GM12878 (cell line): ENCODE measurements at regions not wholly inside any gene's neighbourhood (a gene's known extent, or its start where the extent isn't known, plus 50 kb on each side); places are given as distances from the start of the nearest gene placed in this dataset.

ENCODE experiments used
- ATAC-seq: fragments of 200-7000 bp; cut with Tn5 transposase; 3 replicates; pipeline ENCODE4 v1.9.1; 2020; ENCODE audit warnings: mild to moderate bottlenecking, moderate library complexity
- BruUV-seq: library from RNA; stranded (reverse); fragments of 400-500 nt; replicated peaks from 2 replicates; lab custom pipeline; 2021; lab: Mats Ljungman, UMichigan
- CTCF ChIA-PET: fragments of 300-600 bp; sonication (Branson Sonifier 250); formaldehyde crosslinking; extraction: SDS; loops from one replicate; lab custom pipeline; 2021; ENCODE audit warnings: inconsistent platforms; lab: Yijun Ruan, JAX
- POLR2A ChIA-PET: fragments of 350-600 bp; formaldehyde crosslinking; extraction: SDS; loops from one replicate; lab custom pipeline; 2021; ENCODE audit warnings: inconsistent platforms; lab: Charles Lee
- RAD21 ChIA-PET: fragments of 300-600 bp; sonication (Branson Sonifier 250); formaldehyde crosslinking; loops from one replicate; lab custom pipeline; 2023; ENCODE audit warnings: antibody characterized with exemption; ENCODE audit not compliant: unreplicated experiment; lab: Charles Lee
- SMC1A ChIA-PET: fragments of 300-600 bp; sonication (Branson Sonifier 250); formaldehyde crosslinking; loops from one replicate; lab custom pipeline; 2023; ENCODE audit not compliant: unreplicated experiment, uncharacterized antibody; lab: Charles Lee
- DNase-seq: peaks from one replicate; pipeline ENCODE4 v3.0.0-alpha.2; 2011; ENCODE audit warnings: low read depth, low spot score
- FAIRE-seq: peaks from 3 replicates; lab custom pipeline; 2011; peaks lifted over from hg19 to GRCh38; lab: Jason Lieb, UNC
- H2AFZ ChIP-seq: 2 replicates; pipeline ENCODE4 v1.6.0; 2011; ENCODE audit warnings: low read depth, low read length, control low read depth; ENCODE audit not compliant: control insufficient read depth
- H3K27ac ChIP-seq: 2 replicates; pipeline ENCODE4 v1.5.1; 2011; ENCODE audit warnings: control low read depth; ENCODE audit not compliant: control insufficient read depth, insufficient read depth
- H3K27me3 ChIP-seq, 2 experiments: replicated peaks in 1 of 2; 2 replicates each; pipeline versions ENCODE4 v1.6.0 to v1.6.1; 2011; ENCODE audit warnings: low read length in 1 of 2; ENCODE audit not compliant: control insufficient read depth in 2 of 2, insufficient read depth in 2 of 2
- H3K36me3 ChIP-seq, 2 experiments: 2 replicates each; pipeline ENCODE4 v1.5.1; 2011; ENCODE audit warnings: low read length in 1 of 2; ENCODE audit not compliant: control insufficient read depth in 2 of 2, insufficient read depth in 2 of 2
- H3K4me1 ChIP-seq: 2 replicates; pipeline ENCODE4 v1.6.1; 2011; ENCODE audit warnings: mild to moderate bottlenecking, low read length, moderate library complexity, mixed read lengths; ENCODE audit not compliant: control insufficient read depth, insufficient read depth
- H3K4me2 ChIP-seq: 2 replicates; pipeline ENCODE4 v1.6.0; 2011; ENCODE audit warnings: control low read depth; ENCODE audit not compliant: control insufficient read depth, insufficient read depth
- H3K4me3 ChIP-seq: fragments of 200-600 bp; sonication (generic); 2 replicates; pipeline ENCODE4 v1.5.1; 2016
- H3K79me2 ChIP-seq: 2 replicates; pipeline ENCODE4 v1.6.0; 2011; ENCODE audit warnings: low read length; ENCODE audit not compliant: control insufficient read depth, insufficient read depth
- H3K9ac ChIP-seq: 2 replicates; pipeline ENCODE4 v1.8.0; 2011; ENCODE audit warnings: low read length, control low read depth, mixed read lengths; ENCODE audit not compliant: control insufficient read depth, insufficient read depth
- H3K9me3 ChIP-seq: replicated peaks from 3 replicates; pipeline ENCODE4 v1.5.1; 2011; ENCODE audit warnings: mild to moderate bottlenecking, low read length; ENCODE audit not compliant: control insufficient read depth, insufficient read depth
- H4K20me1 ChIP-seq: 2 replicates; pipeline ENCODE4 v1.6.0; 2011; ENCODE audit not compliant: control insufficient read depth, insufficient read depth
- BCL11A ChIP-seq: IDR thresholded peaks from 2 replicates; pipeline ENCODE4 v1.6.1; 2011; ENCODE audit warnings: low read depth, low read length
- CBX3 ChIP-seq: fragments of 200-600 bp; sonication (generic); IDR thresholded peaks from 2 replicates; pipeline ENCODE4 v1.6.1; 2016; ENCODE audit warnings: low read depth, borderline replicate concordance
- CREM ChIP-seq: IDR thresholded peaks from 2 replicates; pipeline ENCODE4 v1.6.1; 2014; ENCODE audit warnings: antibody characterized with exemption, low read depth
- FOXK2 ChIP-seq: fragments of 450-650 bp; IDR thresholded peaks from 2 replicates; pipeline ENCODE4 v1.6.1; 2017; ENCODE audit warnings: mild to moderate bottlenecking, moderate library complexity
- HDAC6 ChIP-seq: fragments of 200-600 bp; sonication (generic); IDR thresholded peaks from one replicate; pipeline ENCODE4 v1.8.0; 2017; ENCODE audit warnings: antibody characterized with exemption; ENCODE audit not compliant: unreplicated experiment
- NFYB ChIP-seq: IDR thresholded peaks from 2 replicates; pipeline ENCODE4 v1.6.1; 2011; ENCODE audit warnings: low read depth, mild to moderate bottlenecking, low read length, improper control_type of control experiment, moderate library complexity; ENCODE audit not compliant: insufficient read depth
- NR2C1 ChIP-seq: fragments of 450-650 bp; IDR thresholded peaks from 2 replicates; pipeline ENCODE4 v1.6.1; 2017; ENCODE audit warnings: antibody characterized with exemption, mild to moderate bottlenecking, moderate library complexity
- SRF ChIP-seq, 2 experiments: IDR thresholded peaks; 2 replicates each; pipeline ENCODE4 v1.6.1; 2011; ENCODE audit warnings: low read depth in 2 of 2, low read length in 2 of 2, mild to moderate bottlenecking in 1 of 2, moderate library complexity in 1 of 2
- YBX1 ChIP-seq: fragments of 450-650 bp; IDR thresholded peaks from 2 replicates; pipeline ENCODE4 v1.6.1; 2016; ENCODE audit warnings: antibody characterized with exemption
- ZNF384 ChIP-seq: IDR thresholded peaks from 2 replicates; pipeline ENCODE4 v1.6.1; 2012; ENCODE audit warnings: low read depth, mild to moderate bottlenecking, low read length, improper control_type of control experiment, borderline replicate concordance
- WGBS: methylation state at CpG from one replicate; pipeline ENCODE4 v1.1.6; 2016; ENCODE audit warnings: low lambda C conversion rate; ENCODE audit not compliant: insufficient replicate concordance, insufficient coverage; ENCODE audit errors: missing lambda C conversion rate; 5-methylcytosine and 5-hydroxymethylcytosine counted together
- in situ Hi-C: fragments of 300-500 bp; cut with MboI; formaldehyde crosslinking; loops from 9 replicates; pipeline ENCODE4 v1.14.3; 2018; ENCODE audit warnings: mixed read lengths
- intact Hi-C: fragments of 100-400 bp; cut with micrococcal nuclease; formaldehyde crosslinking; loops from one replicate; pipeline ENCODE4 v1.14.2; 2022; ENCODE audit not compliant: unreplicated experiment
- TF ChIP-seq, protein P1 (sequence below): IDR thresholded peaks from 2 replicates; pipeline ENCODE4 v1.6.1; 2011; ENCODE audit warnings: low read depth, mild to moderate bottlenecking, low read length, moderate library complexity, borderline replicate concordance; ENCODE audit errors: extremely low read depth
- TF ChIP-seq, protein P2 (sequence below): IDR thresholded peaks from 2 replicates; pipeline ENCODE4 v1.6.1; 2012; ENCODE audit warnings: low read length, inconsistent platforms
- TF ChIP-seq, protein P3 (sequence below): fragments of 450-650 bp; IDR thresholded peaks from 2 replicates; pipeline ENCODE4 v1.6.1; 2016; ENCODE audit warnings: mild to moderate bottlenecking, moderate library complexity, borderline replicate concordance

- no peaks in the 10 kb centered on the region for H3K27me3 ChIP-seq
- no peak overlapping the region for H3K27ac ChIP-seq
- WGBS: 50% methylated on average over 10 of the region's 14 CpGs
- peaks cover 2% of the 10 kb centered on the region; the same call in 2 of the 3 replicates for H3K9me3 ChIP-seq
- intact Hi-C loops (no loop called here), in situ Hi-C loops (no loop called here)
- H2AFZ ChIP-seq: no peak overlapping the region
- H3K36me3 ChIP-seq: no peaks in the 10 kb centered on the region
- ATAC-seq (no peak), FAIRE-seq (no peak), DNase-seq (no peak)
- ChIA-PET CTCF (no interaction called here), POLR2A (no interaction called here), SMC1A (no interaction called here), RAD21 (no interaction called here)
- H3K79me2 ChIP-seq: no peaks in the 10 kb centered on the region
- no peak overlapping the region for H3K4me3 ChIP-seq
- no peak overlapping the region for H3K9ac ChIP-seq
- TF ChIP-seq HDAC6 (no peak), YBX1 (no peak), ZNF384 (no peak), SRF (IDR thresholded peaks at IDR 0.05; ENCODE audit: low read depth in 2 of 2, low read length in 2 of 2) (no peak), NR2C1 (no peak), FOXK2 (no peak)
- TF ChIP-seq, protein P1, sequence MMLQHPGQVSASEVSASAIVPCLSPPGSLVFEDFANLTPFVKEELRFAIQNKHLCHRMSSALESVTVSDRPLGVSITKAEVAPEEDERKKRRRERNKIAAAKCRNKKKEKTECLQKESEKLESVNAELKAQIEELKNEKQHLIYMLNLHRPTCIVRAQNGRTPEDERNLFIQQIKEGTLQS: no peak
- no peak overlapping the region for H3K4me2 ChIP-seq
- BruUV-seq: no TSS peak
- no peaks in the 10 kb centered on the region for H3K4me1 ChIP-seq
- H4K20me1 ChIP-seq: no peaks in the 10 kb centered on the region
Observed at GRCh38 chr18:78495550-78495949, 484.1 kb upstream of the SALL3 start.

DNA sequence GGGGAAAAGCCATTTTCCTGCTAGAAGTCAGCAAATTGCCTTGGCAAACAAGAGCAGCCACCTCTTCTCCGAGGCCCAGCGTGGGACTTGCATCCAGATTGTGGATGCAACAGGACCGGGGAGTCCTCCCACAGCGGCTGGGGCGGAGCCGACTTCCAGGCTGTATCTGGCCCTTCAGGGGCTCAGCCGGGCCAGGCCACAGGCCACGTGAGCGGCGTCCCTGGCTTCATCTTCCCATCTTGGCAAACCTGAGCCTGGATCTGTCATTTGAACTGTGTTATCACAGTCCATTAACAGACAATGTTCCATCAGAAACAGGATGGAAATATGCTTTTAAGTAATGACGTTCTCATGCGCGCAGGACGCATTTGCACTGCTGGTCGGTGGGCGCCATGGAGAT is 483.5 kb upstream of the SALL3 start:
- FAIRE-seq (no peak), ATAC-seq (no peak), DNase-seq (no peak)
- H3K4me2 ChIP-seq: no peak overlapping the region
- no peak overlapping the region for H3K4me3 ChIP-seq
- peaks cover 2% of the 10 kb centered on the region; the same call in 2 of the 3 replicates for H3K9me3 ChIP-seq
- H4K20me1 ChIP-seq: no peaks in the 10 kb centered on the region
- H3K27me3 ChIP-seq: no peaks in the 10 kb centered on the region
- BruUV-seq: no TSS peak
- WGBS: 55% methylated on average over 16 of the region's 16 CpGs
- no peaks in the 10 kb centered on the region for H3K36me3 ChIP-seq
- POLR2A ChIA-PET: no interaction called here
- H3K4me1 ChIP-seq: no peaks in the 10 kb centered on the region
- no peak overlapping the region for H2AFZ ChIP-seq
- in situ Hi-C loops (no loop called here), intact Hi-C loops (no loop called here)
- RAD21 ChIA-PET: no interaction called here
- CTCF ChIA-PET: no interaction called here
- H3K79me2 ChIP-seq: no peaks in the 10 kb centered on the region
- H3K27ac ChIP-seq: no peak overlapping the region
- no peak overlapping the region for H3K9ac ChIP-seq
- SMC1A ChIA-PET: no interaction called here
- TF ChIP-seq, protein P2, sequence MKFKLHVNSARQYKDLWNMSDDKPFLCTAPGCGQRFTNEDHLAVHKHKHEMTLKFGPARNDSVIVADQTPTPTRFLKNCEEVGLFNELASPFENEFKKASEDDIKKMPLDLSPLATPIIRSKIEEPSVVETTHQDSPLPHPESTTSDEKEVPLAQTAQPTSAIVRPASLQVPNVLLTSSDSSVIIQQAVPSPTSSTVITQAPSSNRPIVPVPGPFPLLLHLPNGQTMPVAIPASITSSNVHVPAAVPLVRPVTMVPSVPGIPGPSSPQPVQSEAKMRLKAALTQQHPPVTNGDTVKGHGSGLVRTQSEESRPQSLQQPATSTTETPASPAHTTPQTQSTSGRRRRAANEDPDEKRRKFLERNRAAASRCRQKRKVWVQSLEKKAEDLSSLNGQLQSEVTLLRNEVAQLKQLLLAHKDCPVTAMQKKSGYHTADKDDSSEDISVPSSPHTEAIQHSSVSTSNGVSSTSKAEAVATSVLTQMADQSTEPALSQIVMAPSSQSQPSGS: no peak
- TF ChIP-seq CREM (no peak), NFYB (no peak), BCL11A (no peak), CBX3 (no peak)
- TF ChIP-seq, protein P3, sequence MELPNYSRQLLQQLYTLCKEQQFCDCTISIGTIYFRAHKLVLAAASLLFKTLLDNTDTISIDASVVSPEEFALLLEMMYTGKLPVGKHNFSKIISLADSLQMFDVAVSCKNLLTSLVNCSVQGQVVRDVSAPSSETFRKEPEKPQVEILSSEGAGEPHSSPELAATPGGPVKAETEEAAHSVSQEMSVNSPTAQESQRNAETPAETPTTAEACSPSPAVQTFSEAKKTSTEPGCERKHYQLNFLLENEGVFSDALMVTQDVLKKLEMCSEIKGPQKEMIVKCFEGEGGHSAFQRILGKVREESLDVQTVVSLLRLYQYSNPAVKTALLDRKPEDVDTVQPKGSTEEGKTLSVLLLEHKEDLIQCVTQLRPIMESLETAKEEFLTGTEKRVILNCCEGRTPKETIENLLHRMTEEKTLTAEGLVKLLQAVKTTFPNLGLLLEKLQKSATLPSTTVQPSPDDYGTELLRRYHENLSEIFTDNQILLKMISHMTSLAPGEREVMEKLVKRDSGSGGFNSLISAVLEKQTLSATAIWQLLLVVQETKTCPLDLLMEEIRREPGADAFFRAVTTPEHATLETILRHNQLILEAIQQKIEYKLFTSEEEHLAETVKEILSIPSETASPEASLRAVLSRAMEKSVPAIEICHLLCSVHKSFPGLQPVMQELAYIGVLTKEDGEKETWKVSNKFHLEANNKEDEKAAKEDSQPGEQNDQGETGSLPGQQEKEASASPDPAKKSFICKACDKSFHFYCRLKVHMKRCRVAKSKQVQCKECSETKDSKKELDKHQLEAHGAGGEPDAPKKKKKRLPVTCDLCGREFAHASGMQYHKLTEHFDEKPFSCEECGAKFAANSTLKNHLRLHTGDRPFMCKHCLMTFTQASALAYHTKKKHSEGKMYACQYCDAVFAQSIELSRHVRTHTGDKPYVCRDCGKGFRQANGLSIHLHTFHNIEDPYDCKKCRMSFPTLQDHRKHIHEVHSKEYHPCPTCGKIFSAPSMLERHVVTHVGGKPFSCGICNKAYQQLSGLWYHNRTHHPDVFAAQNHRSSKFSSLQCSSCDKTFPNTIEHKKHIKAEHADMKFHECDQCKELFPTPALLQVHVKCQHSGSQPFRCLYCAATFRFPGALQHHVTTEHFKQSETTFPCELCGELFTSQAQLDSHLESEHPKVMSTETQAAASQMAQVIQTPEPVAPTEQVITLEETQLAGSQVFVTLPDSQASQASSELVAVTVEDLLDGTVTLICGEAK: no peak
